ENCODE measurements at regions not wholly inside any gene's neighbourhood (a gene's known extent, or its start where the extent isn't known, plus 50 kb on each side); places are given as distances from the start of the nearest gene placed in this dataset.

DNA sequence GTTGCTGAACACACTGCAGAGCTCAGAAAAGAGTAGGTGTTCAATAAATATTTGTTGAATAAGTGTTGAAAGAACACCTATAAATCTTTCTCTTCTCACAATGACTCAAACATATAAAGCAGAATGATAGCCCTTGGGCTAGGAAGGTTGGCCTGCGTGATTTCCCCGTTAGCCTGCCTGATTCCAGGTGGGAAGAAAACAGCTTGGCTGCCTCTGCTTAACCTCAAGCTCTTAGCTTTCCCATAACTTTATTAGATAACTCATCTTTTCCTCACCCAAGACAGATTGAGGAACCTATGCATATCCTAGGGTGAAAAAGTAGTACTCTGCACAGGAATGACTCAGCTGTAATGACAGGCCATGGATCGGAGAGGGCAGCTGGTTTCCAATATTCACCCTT is 300.3 kb upstream of the ID4 start:
- Histone ChIP-seq H3K36me3 (ENCODE audit: control insufficient read depth, insufficient read depth, low read length) (no peaks in the 10 kb centered on the region), H3K27me3 (ENCODE audit: control insufficient read depth, insufficient read depth, low read length, poor library complexity, severe bottlenecking) (no peaks in the 10 kb centered on the region), H3K9me3 (ENCODE audit: control insufficient read depth, low read length) (no peaks in the 10 kb centered on the region), H3K4me1 (ENCODE audit: control insufficient read depth, insufficient read depth, low read length) (no peaks in the 10 kb centered on the region), H3K27ac (ENCODE audit: insufficient read depth, low read depth, low read length, poor library complexity, severe bottlenecking) (no peak overlapping the region), H3K4me3 (ENCODE audit: insufficient read depth, low read depth, low read length) (no peak overlapping the region)
- WGBS, 2 experiments = 94 to 98% methylated on average over 3 of the region's 3 CpGs

DNA sequence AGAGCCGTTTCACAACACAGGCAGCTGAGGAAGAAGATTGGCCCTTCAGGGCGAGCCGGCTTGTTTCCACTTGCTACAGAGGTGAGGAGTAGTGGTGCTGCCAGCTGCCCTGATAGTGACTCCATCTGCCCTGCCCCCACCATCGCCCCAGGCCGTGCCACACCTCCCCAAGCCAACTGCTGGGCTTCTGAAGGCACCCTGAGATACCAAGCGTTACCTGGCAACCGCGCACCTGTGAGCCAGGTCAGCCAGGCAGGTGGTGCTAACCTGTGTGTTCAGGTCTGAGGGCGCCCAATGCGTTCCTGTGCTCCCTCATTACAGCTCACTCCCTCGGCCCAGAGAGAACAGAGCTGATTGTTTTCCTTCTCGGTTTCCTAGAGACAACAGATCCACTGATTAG is 299.1 kb upstream of the ID4 start:
- H3K4me3 ChIP-seq (ENCODE audit: insufficient read depth, low read depth, low read length) = no peak overlapping the region
- no peak overlapping the region for H3K27ac ChIP-seq (ENCODE audit: insufficient read depth, low read depth, low read length, poor library complexity, severe bottlenecking)
- 80 to 84% methylated on average over 12 of the region's 12 CpGs for WGBS, 2 experiments
- no peaks in the 10 kb centered on the region for H3K36me3 ChIP-seq (ENCODE audit: control insufficient read depth, insufficient read depth, low read length)
- H3K9me3 ChIP-seq (ENCODE audit: control insufficient read depth, low read length) = no peaks in the 10 kb centered on the region
- no peaks in the 10 kb centered on the region for H3K4me1 ChIP-seq (ENCODE audit: control insufficient read depth, insufficient read depth, low read length)
- H3K27me3 ChIP-seq (ENCODE audit: control insufficient read depth, insufficient read depth, low read length, poor library complexity, severe bottlenecking) = no peaks in the 10 kb centered on the region

GRCh38 chr6:19547507-19547906 is 289.7 kb upstream of the ID4 start:
- no peaks in the 10 kb centered on the region for H3K27me3 ChIP-seq (ENCODE audit: control insufficient read depth, insufficient read depth, low read length, poor library complexity, severe bottlenecking)
- 100% methylated on average over 2 of the region's 2 CpGs for WGBS, 2 experiments
- no peaks in the 10 kb centered on the region for H3K36me3 ChIP-seq (ENCODE audit: control insufficient read depth, insufficient read depth, low read length)
- H3K4me1 ChIP-seq (ENCODE audit: control insufficient read depth, insufficient read depth, low read length) = no peaks in the 10 kb centered on the region
- H3K4me3 ChIP-seq (ENCODE audit: insufficient read depth, low read depth, low read length) = no peak overlapping the region
- no peaks in the 10 kb centered on the region for H3K9me3 ChIP-seq (ENCODE audit: control insufficient read depth, low read length)
- no peak overlapping the region for H3K27ac ChIP-seq (ENCODE audit: insufficient read depth, low read depth, low read length, poor library complexity, severe bottlenecking)

DNA sequence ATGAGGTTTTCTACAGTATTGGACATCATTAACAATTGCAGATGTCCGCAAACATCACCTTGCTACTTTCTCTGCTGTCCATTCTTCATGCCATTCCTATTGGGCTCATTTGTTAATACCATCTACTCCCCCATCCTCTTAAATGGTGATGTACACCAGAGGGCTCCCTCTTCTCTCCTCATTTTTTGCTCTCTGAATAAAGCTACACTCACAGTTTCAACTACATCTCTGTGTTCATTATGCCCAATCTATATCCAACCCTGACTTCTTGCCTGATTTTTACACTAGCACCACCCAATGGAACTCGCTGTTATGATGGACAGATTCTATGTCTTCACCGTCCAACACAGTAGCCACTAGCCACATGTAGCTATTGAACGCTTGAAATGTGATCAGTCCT is 288.1 kb upstream of the ID4 start:
- Histone ChIP-seq H3K4me3 (ENCODE audit: insufficient read depth, low read depth, low read length) (no peak overlapping the region), H3K27me3 (ENCODE audit: control insufficient read depth, insufficient read depth, low read length, poor library complexity, severe bottlenecking) (no peaks in the 10 kb centered on the region), H3K27ac (ENCODE audit: insufficient read depth, low read depth, low read length, poor library complexity, severe bottlenecking) (no peak overlapping the region), H3K4me1 (ENCODE audit: control insufficient read depth, insufficient read depth, low read length) (no peaks in the 10 kb centered on the region), H3K36me3 (ENCODE audit: control insufficient read depth, insufficient read depth, low read length) (no peaks in the 10 kb centered on the region), H3K9me3 (ENCODE audit: control insufficient read depth, low read length) (no peaks in the 10 kb centered on the region)
- WGBS, 2 experiments = 93 to 97% methylated on average over 4 of the region's 4 CpGs

DNA sequence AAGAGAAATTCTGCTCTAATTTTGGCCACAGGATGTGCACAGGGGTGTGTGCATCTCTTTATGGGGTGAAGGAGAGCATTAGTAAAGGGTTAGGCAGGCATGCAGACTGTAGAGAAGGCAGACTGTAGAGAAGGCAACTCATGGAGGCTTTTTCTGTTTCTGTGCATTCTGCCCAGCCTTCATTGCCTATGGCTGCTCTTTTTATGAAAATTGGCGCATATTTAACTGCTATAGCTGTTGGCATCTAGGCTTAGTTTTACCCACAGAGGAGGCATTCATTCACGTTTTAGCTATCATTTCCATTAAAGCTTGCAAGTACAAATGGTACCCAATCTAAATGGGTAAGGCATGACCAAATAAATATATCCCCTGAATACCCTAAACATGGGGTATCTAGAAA is 286.8 kb upstream of the ID4 start:
- H3K4me1 ChIP-seq (ENCODE audit: control insufficient read depth, insufficient read depth, low read length) = no peaks in the 10 kb centered on the region
- H3K9me3 ChIP-seq (ENCODE audit: control insufficient read depth, low read length) = no peaks in the 10 kb centered on the region
- WGBS, 2 experiments = 87 to 91% methylated on average over 2 of the region's 2 CpGs
- no peaks in the 10 kb centered on the region for H3K27me3 ChIP-seq (ENCODE audit: control insufficient read depth, insufficient read depth, low read length, poor library complexity, severe bottlenecking)
- no peak overlapping the region for H3K4me3 ChIP-seq (ENCODE audit: insufficient read depth, low read depth, low read length)
- H3K27ac ChIP-seq (ENCODE audit: insufficient read depth, low read depth, low read length, poor library complexity, severe bottlenecking) = no peak overlapping the region
- H3K36me3 ChIP-seq (ENCODE audit: control insufficient read depth, insufficient read depth, low read length) = no peaks in the 10 kb centered on the region

DNA sequence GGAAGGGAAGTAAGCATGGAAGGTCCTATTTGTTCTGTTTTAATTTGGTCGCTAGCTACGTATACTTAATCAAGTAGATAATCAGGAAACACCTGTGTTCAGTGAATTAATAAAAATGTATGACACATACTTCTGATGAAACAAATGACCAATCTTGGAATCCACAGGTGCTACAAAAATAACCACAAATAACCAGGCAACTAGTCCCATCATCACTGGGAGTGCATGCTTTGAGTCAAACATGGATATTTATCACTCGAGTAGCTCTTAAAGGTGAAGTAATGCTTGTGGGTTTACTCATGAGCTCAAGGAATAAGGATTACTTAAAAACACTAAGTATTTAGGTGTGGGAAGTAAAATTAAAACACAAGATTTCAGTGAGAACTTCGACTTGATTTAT is 285.6 kb upstream of the ID4 start:
- H3K27ac ChIP-seq (ENCODE audit: insufficient read depth, low read depth, low read length, poor library complexity, severe bottlenecking) = no peak overlapping the region
- no peaks in the 10 kb centered on the region for H3K9me3 ChIP-seq (ENCODE audit: control insufficient read depth, low read length)
- no peak overlapping the region for H3K4me3 ChIP-seq (ENCODE audit: insufficient read depth, low read depth, low read length)
- no peaks in the 10 kb centered on the region for H3K4me1 ChIP-seq (ENCODE audit: control insufficient read depth, insufficient read depth, low read length)
- 84 to 87% methylated on average over 3 to 4 of the region's 4 CpGs for WGBS, 2 experiments
- H3K27me3 ChIP-seq (ENCODE audit: control insufficient read depth, insufficient read depth, low read length, poor library complexity, severe bottlenecking) = no peaks in the 10 kb centered on the region
- no peaks in the 10 kb centered on the region for H3K36me3 ChIP-seq (ENCODE audit: control insufficient read depth, insufficient read depth, low read length)

DNA sequence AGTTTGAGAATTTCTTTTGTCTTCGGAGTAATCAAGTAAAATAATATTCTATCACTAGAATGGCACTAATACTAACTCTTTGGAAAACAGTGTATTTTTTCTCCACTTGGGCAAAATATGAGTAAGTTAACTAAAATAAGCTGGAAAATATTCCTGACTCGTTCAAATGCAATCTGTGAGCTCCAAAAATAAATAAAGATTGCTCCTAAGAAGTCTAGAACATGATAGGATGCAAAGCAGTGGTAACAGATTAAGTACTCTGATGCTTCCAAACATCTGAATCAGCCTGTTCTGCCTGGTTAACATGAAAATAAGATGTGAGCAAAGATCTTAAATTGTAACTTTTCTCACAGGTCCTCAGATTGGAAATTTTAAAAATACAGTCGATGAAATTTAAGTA is 285.1 kb upstream of the ID4 start:
- no peak overlapping the region for H3K27ac ChIP-seq (ENCODE audit: insufficient read depth, low read depth, low read length, poor library complexity, severe bottlenecking)
- no peak overlapping the region for H3K4me3 ChIP-seq (ENCODE audit: insufficient read depth, low read depth, low read length)
- no peaks in the 10 kb centered on the region for H3K4me1 ChIP-seq (ENCODE audit: control insufficient read depth, insufficient read depth, low read length)
- no peaks in the 10 kb centered on the region for H3K36me3 ChIP-seq (ENCODE audit: control insufficient read depth, insufficient read depth, low read length)
- H3K9me3 ChIP-seq (ENCODE audit: control insufficient read depth, low read length) = no peaks in the 10 kb centered on the region
- no peaks in the 10 kb centered on the region for H3K27me3 ChIP-seq (ENCODE audit: control insufficient read depth, insufficient read depth, low read length, poor library complexity, severe bottlenecking)
- 92 to 96% methylated on average over 1 to 3 of the region's 3 CpGs for WGBS, 2 experiments

GRCh38 chr6:19552588-19552987 is 284.6 kb upstream of the ID4 start:
- Histone ChIP-seq H3K4me3 (ENCODE audit: insufficient read depth, low read depth, low read length) (no peak overlapping the region), H3K27ac (ENCODE audit: insufficient read depth, low read depth, low read length, poor library complexity, severe bottlenecking) (no peak overlapping the region), H3K4me1 (ENCODE audit: control insufficient read depth, insufficient read depth, low read length) (no peaks in the 10 kb centered on the region), H3K9me3 (ENCODE audit: control insufficient read depth, low read length) (no peaks in the 10 kb centered on the region), H3K36me3 (ENCODE audit: control insufficient read depth, insufficient read depth, low read length) (no peaks in the 10 kb centered on the region), H3K27me3 (ENCODE audit: control insufficient read depth, insufficient read depth, low read length, poor library complexity, severe bottlenecking) (no peaks in the 10 kb centered on the region)
- 78 to 94% methylated on average over 1 of the region's 2 CpGs for WGBS, 2 experiments

- Histone ChIP-seq H3K36me3 (ENCODE audit: control insufficient read depth, insufficient read depth, low read length) (no peaks in the 10 kb centered on the region), H3K4me3 (ENCODE audit: insufficient read depth, low read depth, low read length) (no peak overlapping the region), H3K27ac (ENCODE audit: insufficient read depth, low read depth, low read length, poor library complexity, severe bottlenecking) (no peak overlapping the region), H3K27me3 (ENCODE audit: control insufficient read depth, insufficient read depth, low read length, poor library complexity, severe bottlenecking) (no peaks in the 10 kb centered on the region), H3K4me1 (ENCODE audit: control insufficient read depth, insufficient read depth, low read length) (no peaks in the 10 kb centered on the region), H3K9me3 (ENCODE audit: control insufficient read depth, low read length) (no peaks in the 10 kb centered on the region)
- WGBS, 2 experiments = 91 to 95% methylated on average over 8 to 9 of the region's 9 CpGs
Measured at GRCh38 chr6:19554356-19555225, 282.6 kb upstream of the ID4 start.

DNA sequence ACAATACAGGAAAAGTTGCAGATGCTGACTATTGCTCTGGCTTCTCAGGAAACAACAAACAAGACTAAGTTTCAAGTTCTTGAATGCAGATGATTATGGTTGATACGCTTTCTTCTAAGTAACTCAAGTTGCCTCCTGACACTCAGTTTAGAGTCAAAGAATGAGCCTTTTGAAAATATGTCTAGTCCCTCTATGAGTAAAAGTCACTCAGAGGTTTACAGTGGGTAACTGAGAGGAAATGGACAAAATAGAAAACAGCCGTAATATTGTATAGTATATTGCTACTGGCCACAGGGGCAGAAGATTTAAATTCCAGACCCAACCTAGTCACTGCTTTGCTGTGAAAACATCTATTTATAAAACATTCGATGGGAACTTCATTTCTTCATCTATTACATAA is 280.0 kb upstream of the ID4 start:
- Histone ChIP-seq H3K9me3 (ENCODE audit: control insufficient read depth, low read length) (no peaks in the 10 kb centered on the region), H3K36me3 (ENCODE audit: control insufficient read depth, insufficient read depth, low read length) (no peaks in the 10 kb centered on the region), H3K4me1 (ENCODE audit: control insufficient read depth, insufficient read depth, low read length) (no peaks in the 10 kb centered on the region), H3K4me3 (ENCODE audit: insufficient read depth, low read depth, low read length) (no peak overlapping the region), H3K27me3 (ENCODE audit: control insufficient read depth, insufficient read depth, low read length, poor library complexity, severe bottlenecking) (no peaks in the 10 kb centered on the region), H3K27ac (ENCODE audit: insufficient read depth, low read depth, low read length, poor library complexity, severe bottlenecking) (no peak overlapping the region)
- WGBS, 2 experiments = 97 to 98% methylated on average over 3 of the region's 3 CpGs
